Renal cortex interstitium (tissue), 11 donors: ENCODE measurements at regions not wholly inside any gene's neighbourhood (a gene's known extent, or its start where the extent isn't known, plus 50 kb on each side); places are given as distances from the start of the nearest gene placed in this dataset.

ENCODE experiments used
- DNase-seq, 11 donors: peaks; one replicate each; pipeline ENCODE4 v3.0.0-alpha.2; 2013; ENCODE audit warnings: low read depth in 9 of 11, low spot score in 4 of 11; ENCODE audit errors: extremely low read depth in 1 of 11

- no peak for DNase-seq
Measured at GRCh38 chr21:17921579-17922530, 102.7 kb upstream of the C21orf91 start.

DNA sequence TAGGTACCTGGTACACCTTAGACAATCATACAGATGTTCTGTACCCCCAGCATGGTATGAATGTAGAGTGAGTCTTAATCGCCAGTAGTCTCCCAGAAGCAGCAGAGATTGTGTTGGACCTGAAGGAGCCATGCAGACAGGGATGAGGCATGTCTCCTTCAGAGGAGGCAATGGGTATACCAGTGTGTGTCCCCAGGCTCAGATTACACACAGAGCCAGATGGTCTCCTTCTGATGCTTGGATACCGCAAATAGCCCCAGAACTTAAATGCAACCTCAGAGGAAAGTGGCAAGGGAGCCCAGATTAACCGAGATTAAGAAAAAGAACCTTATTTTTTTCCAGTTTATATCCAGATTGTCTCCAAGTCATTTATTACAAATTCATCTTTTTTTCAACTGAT lies 96.8 kb upstream of the C21orf91 start:
- DNase-seq, result no peak

DNA sequence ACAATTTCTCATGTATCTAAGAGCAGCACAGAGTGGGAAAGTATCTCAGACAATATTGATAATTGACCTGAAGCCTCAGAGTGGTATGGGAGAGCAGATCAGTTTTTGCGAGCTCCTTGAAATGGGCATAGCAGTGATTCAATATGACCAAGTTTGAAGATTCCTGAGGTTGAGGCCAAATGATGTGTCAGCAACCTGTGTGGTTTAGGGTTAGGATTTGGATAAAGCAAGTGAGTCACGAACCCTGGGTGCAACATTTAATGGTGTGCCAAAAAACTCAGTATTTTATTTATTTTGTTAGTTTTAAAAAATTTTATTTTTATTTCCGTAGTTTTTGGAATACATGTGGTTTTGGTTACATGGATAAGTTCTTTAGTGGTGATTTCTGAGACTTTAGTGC lies 92.5 kb upstream of the C21orf91 start:
- DNase-seq, result no peak

- DNase-seq, result no peak
Measured at GRCh38 chr21:17903929-17904639, 84.9 kb upstream of the C21orf91 start.

- peak in 1 of 11 donors; percentile 27 for DNase-seq
Measured at GRCh38 chr21:17903029-17903806, 84.1 kb upstream of the C21orf91 start.

DNA sequence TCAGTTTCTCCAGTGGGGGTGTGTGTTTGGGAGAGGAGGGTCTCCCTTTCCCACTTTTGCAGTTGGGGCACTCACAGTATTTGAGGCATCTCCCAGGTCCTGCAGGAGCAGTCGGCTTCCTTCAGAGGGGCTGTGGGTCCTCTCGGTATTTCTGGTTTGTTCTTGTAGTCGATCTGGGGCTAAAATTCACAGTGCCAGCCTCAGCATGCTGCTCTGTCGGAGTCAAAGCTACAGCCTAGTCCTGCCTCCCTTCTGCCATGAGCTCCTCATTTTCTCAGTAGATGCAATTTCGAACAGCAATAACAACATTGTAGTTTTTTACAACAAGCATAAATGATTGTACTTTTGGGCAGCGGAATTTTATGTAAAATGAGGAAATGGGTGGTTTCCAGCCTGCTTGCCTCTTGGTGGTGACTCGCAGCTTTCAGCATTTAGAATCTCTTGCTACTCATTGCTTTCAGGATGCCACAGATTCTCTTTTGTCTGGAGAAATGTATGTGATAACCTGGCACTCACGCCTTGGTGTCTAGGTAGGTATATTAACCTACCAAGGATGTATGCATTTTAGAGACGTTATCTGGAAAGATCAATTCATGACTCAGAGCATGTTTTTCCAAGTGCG lies 82.4 kb upstream of the C21orf91 start:
- DNase-seq, result no peak

DNA sequence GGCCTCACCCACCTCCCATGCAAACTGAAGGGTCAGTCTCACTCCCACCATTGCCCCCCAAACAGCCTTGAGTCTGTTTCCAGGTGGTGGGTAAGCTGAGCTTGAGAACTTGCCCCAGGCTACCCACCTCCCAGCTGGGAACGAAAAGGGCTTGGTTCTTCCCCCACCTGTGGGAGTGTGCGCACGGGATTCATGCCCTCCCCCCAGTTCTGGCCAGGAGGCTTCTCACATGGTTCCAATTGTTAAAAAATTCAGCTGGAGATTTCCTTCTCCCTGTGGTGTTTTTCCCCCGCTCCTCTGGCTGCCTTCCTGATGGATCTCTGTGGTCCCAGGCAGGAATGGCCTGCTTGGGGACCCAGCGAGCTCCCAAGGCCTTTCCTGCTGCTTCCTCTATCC lies 81.8 kb upstream of the C21orf91 start:
- DNase-seq, result no peak

GRCh38 chr21:17900281-17900989 lies 81.3 kb upstream of the C21orf91 start:
- DNase-seq, result no peak

DNA sequence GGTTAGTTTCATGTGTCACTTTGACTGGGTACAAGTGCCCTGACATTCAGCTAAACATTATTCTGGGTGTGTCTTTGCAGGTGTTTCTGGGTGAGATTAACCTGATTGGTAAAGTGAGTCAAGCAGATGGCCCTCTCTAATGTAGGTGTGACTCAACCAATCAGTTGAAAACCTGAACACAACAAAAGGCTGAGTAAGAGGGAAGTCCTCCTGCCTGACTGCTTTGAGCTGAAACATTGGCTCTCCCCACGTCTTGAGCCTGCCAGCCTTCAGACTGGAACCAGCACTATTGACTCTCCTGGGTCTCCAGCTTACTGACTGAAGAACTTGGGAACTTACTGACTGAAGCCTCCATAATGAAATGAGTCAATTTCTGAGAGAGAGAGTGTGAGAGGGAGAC lies 70.0 kb upstream of the C21orf91 start:
- DNase-seq, result no peak

GRCh38 chr21:17869115-17869514 lies 50.0 kb upstream of the C21orf91 start:
- no peak for DNase-seq
